GM12878 (cell line): ENCODE measurements at regions not wholly inside any gene's neighbourhood (a gene's known extent, or its start where the extent isn't known, plus 50 kb on each side); places are given as distances from the start of the nearest gene placed in this dataset.

Experiments
- ATAC-seq: fragments of 200-7000 bp; cut with Tn5 transposase; 3 replicates; pipeline ENCODE4 v1.9.1; 2020; ENCODE audit warnings: mild to moderate bottlenecking, moderate library complexity
- BruUV-seq: library from RNA; stranded (reverse); fragments of 400-500 nt; replicated peaks from 2 replicates; lab custom pipeline; 2021; lab: Mats Ljungman, UMichigan
- CTCF ChIA-PET: fragments of 300-600 bp; sonication (Branson Sonifier 250); formaldehyde crosslinking; extraction: SDS; loops from one replicate; lab custom pipeline; 2021; ENCODE audit warnings: inconsistent platforms; lab: Yijun Ruan, JAX
- POLR2A ChIA-PET: fragments of 350-600 bp; formaldehyde crosslinking; extraction: SDS; loops from one replicate; lab custom pipeline; 2021; ENCODE audit warnings: inconsistent platforms; lab: Charles Lee
- RAD21 ChIA-PET: fragments of 300-600 bp; sonication (Branson Sonifier 250); formaldehyde crosslinking; loops from one replicate; lab custom pipeline; 2023; ENCODE audit warnings: antibody characterized with exemption; ENCODE audit not compliant: unreplicated experiment; lab: Charles Lee
- SMC1A ChIA-PET: fragments of 300-600 bp; sonication (Branson Sonifier 250); formaldehyde crosslinking; loops from one replicate; lab custom pipeline; 2023; ENCODE audit not compliant: unreplicated experiment, uncharacterized antibody; lab: Charles Lee
- DNase-seq: peaks from one replicate; pipeline ENCODE4 v3.0.0-alpha.2; 2011; ENCODE audit warnings: low read depth, low spot score
- FAIRE-seq: peaks from 3 replicates; lab custom pipeline; 2011; peaks lifted over from hg19 to GRCh38; lab: Jason Lieb, UNC
- H2AFZ ChIP-seq: 2 replicates; pipeline ENCODE4 v1.6.0; 2011; ENCODE audit warnings: low read depth, low read length, control low read depth; ENCODE audit not compliant: control insufficient read depth
- H3K27ac ChIP-seq: 2 replicates; pipeline ENCODE4 v1.5.1; 2011; ENCODE audit warnings: control low read depth; ENCODE audit not compliant: control insufficient read depth, insufficient read depth
- H3K27me3 ChIP-seq, 2 experiments: replicated peaks in 1 of 2; 2 replicates each; pipeline versions ENCODE4 v1.6.0 to v1.6.1; 2011; ENCODE audit warnings: low read length in 1 of 2; ENCODE audit not compliant: control insufficient read depth in 2 of 2, insufficient read depth in 2 of 2
- H3K36me3 ChIP-seq, 2 experiments: 2 replicates each; pipeline ENCODE4 v1.5.1; 2011; ENCODE audit warnings: low read length in 1 of 2; ENCODE audit not compliant: control insufficient read depth in 2 of 2, insufficient read depth in 2 of 2
- H3K4me1 ChIP-seq: 2 replicates; pipeline ENCODE4 v1.6.1; 2011; ENCODE audit warnings: mild to moderate bottlenecking, low read length, moderate library complexity, mixed read lengths; ENCODE audit not compliant: control insufficient read depth, insufficient read depth
- H3K4me2 ChIP-seq: 2 replicates; pipeline ENCODE4 v1.6.0; 2011; ENCODE audit warnings: control low read depth; ENCODE audit not compliant: control insufficient read depth, insufficient read depth
- H3K4me3 ChIP-seq: fragments of 200-600 bp; sonication (generic); 2 replicates; pipeline ENCODE4 v1.5.1; 2016
- H3K79me2 ChIP-seq: 2 replicates; pipeline ENCODE4 v1.6.0; 2011; ENCODE audit warnings: low read length; ENCODE audit not compliant: control insufficient read depth, insufficient read depth
- H3K9ac ChIP-seq: 2 replicates; pipeline ENCODE4 v1.8.0; 2011; ENCODE audit warnings: low read length, control low read depth, mixed read lengths; ENCODE audit not compliant: control insufficient read depth, insufficient read depth
- H3K9me3 ChIP-seq: replicated peaks from 3 replicates; pipeline ENCODE4 v1.5.1; 2011; ENCODE audit warnings: mild to moderate bottlenecking, low read length; ENCODE audit not compliant: control insufficient read depth, insufficient read depth
- H4K20me1 ChIP-seq: 2 replicates; pipeline ENCODE4 v1.6.0; 2011; ENCODE audit not compliant: control insufficient read depth, insufficient read depth
- ATF3 ChIP-seq: IDR thresholded peaks from 2 replicates; pipeline ENCODE4 v1.6.1; 2011; ENCODE audit warnings: low read depth, mild to moderate bottlenecking, low read length, moderate library complexity, borderline replicate concordance; ENCODE audit errors: extremely low read depth
- CHD1 ChIP-seq: IDR thresholded peaks from 2 replicates; pipeline ENCODE4 v1.6.1; 2012; ENCODE audit warnings: low read depth, low read length, improper control_type of control experiment
- DPF2 ChIP-seq: fragments of 450-650 bp; IDR thresholded peaks from 2 replicates; pipeline ENCODE4 v1.6.1; 2017; ENCODE audit warnings: mild to moderate bottlenecking
- EP300 ChIP-seq, 2 experiments: fragments of 150-350 bp in 1 of 2; IDR thresholded peaks; 2 replicates each; pipeline ENCODE4 v1.6.1; 2011 to 2012; ENCODE audit warnings: low read depth in 2 of 2, low read length in 2 of 2, borderline replicate concordance in 1 of 2, improper control_type of control experiment in 1 of 2, inconsistent platforms in 1 of 2; ENCODE audit not compliant: control insufficient read depth in 1 of 2
- EZH2 ChIP-seq: IDR thresholded peaks from 2 replicates; pipeline ENCODE4 v1.6.1; 2012; ENCODE audit warnings: low read depth, mild to moderate bottlenecking, control low read depth, inconsistent platforms, low read length, borderline replicate concordance; ENCODE audit not compliant: control insufficient read depth
- HSF1 ChIP-seq: fragments of 150-350 bp; IDR thresholded peaks from 2 replicates; pipeline ENCODE4 v1.6.1; 2014; ENCODE audit warnings: mild to moderate bottlenecking, low read depth, low read length
- NBN ChIP-seq: fragments of 450-650 bp; IDR thresholded peaks from 2 replicates; pipeline ENCODE4 v1.6.1; 2016
- PKNOX1 ChIP-seq: fragments of 450-650 bp; IDR thresholded peaks from 2 replicates; pipeline ENCODE4 v1.6.1; 2016; ENCODE audit warnings: mild to moderate bottlenecking
- POLR2AphosphoS2 ChIP-seq: IDR thresholded peaks from 2 replicates; pipeline ENCODE4 v1.6.1; 2011; ENCODE audit warnings: low read depth, mild to moderate bottlenecking, low read length, improper control_type of control experiment, moderate library complexity
- POLR2AphosphoS5 ChIP-seq: IDR thresholded peaks from 2 replicates; pipeline ENCODE4 v1.6.1; 2011; ENCODE audit warnings: mild to moderate bottlenecking, low read length, inconsistent platforms
- RELA ChIP-seq: fragments of 450-650 bp; IDR thresholded peaks from 2 replicates; pipeline ENCODE4 v1.8.0; 2014; ENCODE audit warnings: borderline replicate concordance; ENCODE audit not compliant: partially characterized antibody
- ZNF207 ChIP-seq: fragments of 450-650 bp; IDR thresholded peaks from 2 replicates; pipeline ENCODE4 v1.6.1; 2014; ENCODE audit warnings: antibody characterized with exemption, mild to moderate bottlenecking, borderline replicate concordance
- WGBS: methylation state at CpG from one replicate; pipeline ENCODE4 v1.1.6; 2016; ENCODE audit warnings: low lambda C conversion rate; ENCODE audit not compliant: insufficient replicate concordance, insufficient coverage; ENCODE audit errors: missing lambda C conversion rate; 5-methylcytosine and 5-hydroxymethylcytosine counted together
- in situ Hi-C: fragments of 300-500 bp; cut with MboI; formaldehyde crosslinking; loops from 9 replicates; pipeline ENCODE4 v1.14.3; 2018; ENCODE audit warnings: mixed read lengths
- intact Hi-C: fragments of 100-400 bp; cut with micrococcal nuclease; formaldehyde crosslinking; loops from one replicate; pipeline ENCODE4 v1.14.2; 2022; ENCODE audit not compliant: unreplicated experiment

GRCh38 chr7:125169088-125169487 lies 239.5 kb upstream of the POT1 start:
- Histone ChIP-seq H3K4me1 (no peaks in the 10 kb centered on the region), H2AFZ (no peak overlapping the region), H3K4me2 (no peak overlapping the region), H3K4me3 (no peak overlapping the region), H3K27me3 (no peaks in the 10 kb centered on the region), H3K79me2 (no peaks in the 10 kb centered on the region), H3K9ac (no peak overlapping the region), H3K9me3 (no peaks in the 10 kb centered on the region), H4K20me1 (no peaks in the 10 kb centered on the region), H3K36me3 (no peaks in the 10 kb centered on the region), H3K27ac (no peak overlapping the region)
- WGBS, result 100% methylated on average over 1 of the region's 1 CpG
- ATAC-seq (no peak), DNase-seq (no peak), FAIRE-seq (no peak)
- ChIA-PET POLR2A (no interaction called here), RAD21 (no interaction called here), SMC1A (no interaction called here), CTCF (no interaction called here)
- BruUV-seq, result no TSS peak
- intact Hi-C loops, result no loop called here
- TF ChIP-seq ZNF207, result no peak
- no peak for TF ChIP-seq PKNOX1
- no peak for TF ChIP-seq EP300 (IDR thresholded peaks at IDR 0.05; ENCODE audit: borderline replicate concordance in 1 of 2, control insufficient read depth in 1 of 2, low read depth in 2 of 2, low read length in 2 of 2)
- no peak for TF ChIP-seq ATF3
- TF ChIP-seq RELA, result no peak
- TF ChIP-seq POLR2AphosphoS5, result no peak
- no peak for TF ChIP-seq HSF1
- no peak for TF ChIP-seq NBN
- TF ChIP-seq CHD1, result no peak
- no peak for TF ChIP-seq POLR2AphosphoS2
- TF ChIP-seq DPF2, result no peak
- no peak for TF ChIP-seq EZH2
- in situ Hi-C loops, result no loop called here
